ENCODE measurements at regions not wholly inside any gene's neighbourhood (a gene's known extent, or its start where the extent isn't known, plus 50 kb on each side); places are given as distances from the start of the nearest gene placed in this dataset.

DNA sequence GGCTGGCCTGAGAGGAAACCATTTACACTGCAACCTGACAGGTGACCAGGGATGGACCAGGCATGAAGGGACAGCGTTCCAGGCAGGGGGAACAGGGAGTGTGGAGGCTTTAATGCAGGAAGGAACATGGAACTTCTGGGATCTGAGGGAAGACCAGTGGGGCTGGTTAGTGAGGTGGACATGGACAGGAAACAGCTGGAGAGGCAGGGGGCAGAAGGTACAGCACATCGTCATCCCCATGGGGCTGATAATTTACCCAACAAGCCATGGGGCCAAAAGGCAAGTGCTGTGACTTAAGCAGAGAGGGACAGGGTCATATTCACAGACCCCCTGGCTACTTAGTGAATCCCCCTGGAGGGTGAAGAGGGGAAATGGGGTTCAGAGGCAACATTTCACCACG, 77.0 kb upstream of the LARS2 start:
- POLR2A ChIA-PET = no interaction called here
- no peaks in the 10 kb centered on the region for H3K9me3 Mint-ChIP-seq (ENCODE audit: insufficient read depth)
- peaks cover 29% of the 10 kb centered on the region for H3K27me3 Mint-ChIP-seq
- Histone ChIP-seq H2AFZ (ENCODE audit: insufficient read depth, low read depth, low read length, poor library complexity, severe bottlenecking) (no peak overlapping the region), H3K9ac (ENCODE audit: low read length) (no peak overlapping the region), H3K79me2 (ENCODE audit: control insufficient read depth, insufficient read depth, low read length) (no peaks in the 10 kb centered on the region), H3K4me3 (ENCODE audit: control extremely low read depth in 1 of 5, extremely low read depth in 1 of 5, insufficient read depth in 1 of 5, low read depth in 2 of 5, low read length in 4 of 5) (no peak overlapping the region), H3K27ac (ENCODE audit: low read length in 2 of 2) (no peak overlapping the region), H4K20me1 (ENCODE audit: control insufficient read depth, insufficient read depth, low read length, poor library complexity, severe bottlenecking) (no peaks in the 10 kb centered on the region), H3K4me2 (replicated peaks; ENCODE audit: low read depth, low read length, poor library complexity, severe bottlenecking) (no peak overlapping the region), H3K9me3 (ENCODE audit: control extremely low read depth in 1 of 3, control insufficient read depth in 2 of 3, insufficient read depth in 1 of 3, low read length in 2 of 3) (no peaks in the 10 kb centered on the region), H3K4me1 (ENCODE audit: control insufficient read depth in 2 of 2, insufficient read depth in 2 of 2, low read length in 2 of 2) (no peaks in the 10 kb centered on the region), H3K27me3 (replicated peaks in 1 of 4; ENCODE audit: control extremely low read depth in 1 of 4, control insufficient read depth in 3 of 4, insufficient read depth in 4 of 4, low read length in 3 of 4) (peaks cover 0 to 5% (median 1%) of the 10 kb centered on the region in 4 experiments), H3K36me3 (replicated peaks in 1 of 2; ENCODE audit: control extremely low read depth in 1 of 2, control insufficient read depth in 1 of 2, extremely low read depth in 1 of 2, insufficient read depth in 2 of 2, low read length in 1 of 2) (no peaks in the 10 kb centered on the region)
- ATAC-seq (ENCODE audit: low read depth) = no peak
- CTCF ChIA-PET = interaction anchor here (0.6 kb wide), 1 partner anchor 1862 kb away, joined by 4 read pairs; no protein-coding TSS in a partner anchor
- DNase-seq = no peak
- 61% methylated on average over 3 of the region's 3 CpGs for WGBS (ENCODE audit: insufficient coverage)
- intact Hi-C loops (cut with micrococcal nuclease) = no loop called here
- H3K4me3 Mint-ChIP-seq = no peak overlapping the region
- TF ChIP-seq, protein P1, sequence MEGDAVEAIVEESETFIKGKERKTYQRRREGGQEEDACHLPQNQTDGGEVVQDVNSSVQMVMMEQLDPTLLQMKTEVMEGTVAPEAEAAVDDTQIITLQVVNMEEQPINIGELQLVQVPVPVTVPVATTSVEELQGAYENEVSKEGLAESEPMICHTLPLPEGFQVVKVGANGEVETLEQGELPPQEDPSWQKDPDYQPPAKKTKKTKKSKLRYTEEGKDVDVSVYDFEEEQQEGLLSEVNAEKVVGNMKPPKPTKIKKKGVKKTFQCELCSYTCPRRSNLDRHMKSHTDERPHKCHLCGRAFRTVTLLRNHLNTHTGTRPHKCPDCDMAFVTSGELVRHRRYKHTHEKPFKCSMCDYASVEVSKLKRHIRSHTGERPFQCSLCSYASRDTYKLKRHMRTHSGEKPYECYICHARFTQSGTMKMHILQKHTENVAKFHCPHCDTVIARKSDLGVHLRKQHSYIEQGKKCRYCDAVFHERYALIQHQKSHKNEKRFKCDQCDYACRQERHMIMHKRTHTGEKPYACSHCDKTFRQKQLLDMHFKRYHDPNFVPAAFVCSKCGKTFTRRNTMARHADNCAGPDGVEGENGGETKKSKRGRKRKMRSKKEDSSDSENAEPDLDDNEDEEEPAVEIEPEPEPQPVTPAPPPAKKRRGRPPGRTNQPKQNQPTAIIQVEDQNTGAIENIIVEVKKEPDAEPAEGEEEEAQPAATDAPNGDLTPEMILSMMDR (IDR thresholded peaks at IDR 0.05) = no peak
- TF ChIP-seq EZH2 (IDR thresholded peaks at IDR 0.05; ENCODE audit: borderline replicate concordance, insufficient read depth, low read depth, low read length, poor library complexity, severe bottlenecking) = no peak
- H3K4me1 Mint-ChIP-seq = no peaks in the 10 kb centered on the region
- H3K27ac Mint-ChIP-seq = no peak overlapping the region

DNA sequence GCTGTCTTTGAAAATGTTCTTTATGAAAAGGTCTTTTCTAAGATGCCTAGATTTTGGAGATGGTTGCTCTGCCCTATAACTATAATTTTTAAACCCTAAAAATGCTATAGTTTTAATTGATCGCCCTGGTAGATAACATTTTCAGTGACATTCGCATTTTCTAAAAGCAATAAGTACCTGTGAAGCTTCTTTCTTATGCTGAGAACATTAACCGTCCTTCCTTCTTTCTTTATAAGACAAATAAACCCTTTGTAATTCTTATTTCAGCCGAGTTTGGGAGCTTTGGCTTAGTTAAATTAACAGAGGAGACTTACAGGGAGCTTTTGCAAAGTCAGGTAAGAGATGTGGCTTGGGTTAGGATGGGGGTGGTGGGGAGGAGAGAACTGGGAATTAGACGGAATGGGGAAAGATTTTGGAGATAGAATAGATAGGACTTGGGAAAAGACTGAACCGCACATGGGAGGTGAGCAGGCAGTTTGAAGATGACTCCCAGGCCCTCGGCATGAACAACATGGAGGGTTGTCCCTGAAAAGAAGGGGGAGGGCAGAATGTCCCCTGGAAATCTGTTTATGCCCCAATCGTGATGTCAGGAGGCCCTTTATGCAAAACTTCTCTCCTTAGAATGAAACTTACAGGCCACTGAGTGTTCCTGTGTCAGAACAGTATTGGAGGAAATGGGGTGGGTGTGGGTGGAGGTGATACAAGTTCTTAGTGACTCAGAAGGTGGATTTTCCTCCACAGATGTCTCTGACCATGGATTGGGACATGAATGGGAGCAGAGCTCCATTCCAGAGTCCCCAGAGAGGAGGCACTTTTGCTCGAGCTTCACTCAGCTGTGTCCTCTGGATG, 76.2 kb upstream of the LARS2 start:
- H3K4me1 Mint-ChIP-seq = no peaks in the 10 kb centered on the region
- no peak overlapping the region for H3K4me2 ChIP-seq (replicated peaks; ENCODE audit: low read depth, low read length, poor library complexity, severe bottlenecking)
- no peaks in the 10 kb centered on the region for H3K4me1 ChIP-seq (ENCODE audit: control insufficient read depth in 2 of 2, insufficient read depth in 2 of 2, low read length in 2 of 2)
- POLR2A ChIA-PET = no interaction called here
- TF ChIP-seq, protein P1 (IDR thresholded peaks at IDR 0.05) = no peak
- no peak for TF ChIP-seq EZH2 (IDR thresholded peaks at IDR 0.05; ENCODE audit: borderline replicate concordance, insufficient read depth, low read depth, low read length, poor library complexity, severe bottlenecking)
- no peak overlapping the region for H3K4me3 Mint-ChIP-seq
- no peak overlapping the region for H3K4me3 ChIP-seq (ENCODE audit: control extremely low read depth in 1 of 5, extremely low read depth in 1 of 5, insufficient read depth in 1 of 5, low read depth in 2 of 5, low read length in 4 of 5)
- H3K9me3 ChIP-seq (ENCODE audit: control extremely low read depth in 1 of 3, control insufficient read depth in 2 of 3, insufficient read depth in 1 of 3, low read length in 2 of 3) = no peaks in the 10 kb centered on the region
- WGBS (ENCODE audit: insufficient coverage) = 79% methylated on average over 4 of the region's 9 CpGs
- ATAC-seq (ENCODE audit: low read depth) (no peak), DNase-seq (no peak)
- H3K27me3 ChIP-seq (replicated peaks in 1 of 4; ENCODE audit: control extremely low read depth in 1 of 4, control insufficient read depth in 3 of 4, insufficient read depth in 4 of 4, low read length in 3 of 4) = peaks cover 0 to 5% (median 1%) of the 10 kb centered on the region in 4 experiments
- H3K27me3 Mint-ChIP-seq = peaks cover 29% of the 10 kb centered on the region
- H3K27ac ChIP-seq (ENCODE audit: low read length in 2 of 2) = no peak overlapping the region
- H3K27ac Mint-ChIP-seq = no peak overlapping the region
- H4K20me1 ChIP-seq (ENCODE audit: control insufficient read depth, insufficient read depth, low read length, poor library complexity, severe bottlenecking) = no peaks in the 10 kb centered on the region
- H3K79me2 ChIP-seq (ENCODE audit: control insufficient read depth, insufficient read depth, low read length) = no peaks in the 10 kb centered on the region
- intact Hi-C loops (cut with micrococcal nuclease) = no loop called here
- CTCF ChIA-PET = interaction anchor here (0.6 kb wide), 1 partner anchor 1863 kb away, joined by 4 read pairs; no protein-coding TSS in a partner anchor
- no peaks in the 10 kb centered on the region for H3K9me3 Mint-ChIP-seq (ENCODE audit: insufficient read depth)
- no peak overlapping the region for H3K9ac ChIP-seq (ENCODE audit: low read length)
- no peak overlapping the region for H2AFZ ChIP-seq (ENCODE audit: insufficient read depth, low read depth, low read length, poor library complexity, severe bottlenecking)
- H3K36me3 ChIP-seq (replicated peaks in 1 of 2; ENCODE audit: control extremely low read depth in 1 of 2, control insufficient read depth in 1 of 2, extremely low read depth in 1 of 2, insufficient read depth in 2 of 2, low read length in 1 of 2) = no peaks in the 10 kb centered on the region

All from B cell (primary cell).